GM18951 (cell line): ENCODE measurements at regions not wholly inside any gene's neighbourhood (a gene's known extent, or its start where the extent isn't known, plus 50 kb on each side); places are given as distances from the start of the nearest gene placed in this dataset.

ENCODE experiments used
- POLR2A ChIP-seq: IDR thresholded peaks from 4 replicates; pipeline ENCODE4 v1.6.1; 2011; ENCODE audit warnings: mild to moderate bottlenecking; ENCODE audit not compliant: insufficient read length, insufficient read depth; ENCODE audit errors: extremely low read depth
- in situ Hi-C: fragments of 300-500 bp; cut with MboI; formaldehyde crosslinking; loops from one replicate; pipeline ENCODE4 v1.12.0; 2022; ENCODE audit warnings: low sequenced_read_pairs, mixed read lengths, inconsistent platforms; ENCODE audit not compliant: unreplicated experiment

GRCh38 chr6:44702292-44702691, 314.8 kb downstream of the CDC5L start:
- TF ChIP-seq POLR2A: no peak
- in situ Hi-C loops: no loop called here

GRCh38 chr6:44704240-44705150, 317.0 kb downstream of the CDC5L start:
- TF ChIP-seq POLR2A: no peak
- in situ Hi-C loops: no loop called here

GRCh38 chr6:44705596-44705995, 318.1 kb downstream of the CDC5L start:
- TF ChIP-seq POLR2A: no peak
- in situ Hi-C loops: no loop called here

- TF ChIP-seq POLR2A: no peak
- in situ Hi-C loops: no loop called here
These were observed 318.5 kb downstream of the CDC5L start for GRCh38 chr6:44706011-44706410.

- TF ChIP-seq POLR2A: no peak
- in situ Hi-C loops: no loop called here
These were observed 320.7 kb downstream of the CDC5L start for GRCh38 chr6:44708208-44708607.

- in situ Hi-C loops: no loop called here
- no peak for TF ChIP-seq POLR2A
These were observed 325.0 kb downstream of the CDC5L start for GRCh38 chr6:44712353-44713111.

- TF ChIP-seq POLR2A: no peak
- in situ Hi-C loops: no loop called here
These were observed 327.7 kb downstream of the CDC5L start for GRCh38 chr6:44715188-44715587.

GRCh38 chr6:44715925-44716324, 328.4 kb downstream of the CDC5L start:
- in situ Hi-C loops: no loop called here
- no peak for TF ChIP-seq POLR2A

GRCh38 chr6:44717431-44717830, 329.9 kb downstream of the CDC5L start:
- no peak for TF ChIP-seq POLR2A
- in situ Hi-C loops: no loop called here

GRCh38 chr6:44721954-44722578, 334.6 kb downstream of the CDC5L start:
- no peak for TF ChIP-seq POLR2A
- in situ Hi-C loops: no loop called here

- TF ChIP-seq POLR2A: no peak
- in situ Hi-C loops: no loop called here
These were observed 335.2 kb downstream of the CDC5L start for GRCh38 chr6:44722736-44723135.

- in situ Hi-C loops: no loop called here
- no peak for TF ChIP-seq POLR2A
These were observed 336.1 kb downstream of the CDC5L start for GRCh38 chr6:44723439-44724197.

- in situ Hi-C loops: no loop called here
- TF ChIP-seq POLR2A: no peak
These were observed 337.6 kb downstream of the CDC5L start for GRCh38 chr6:44725070-44725469.
